Activated naive CD4-positive, alpha-beta T cell treated with anti-CD3 and anti-CD28 coated beads, Interleukin-2, amount 50 U/mL, for 24 hours (primary cell): ENCODE measurements at regions not wholly inside any gene's neighbourhood (a gene's known extent, or its start where the extent isn't known, plus 50 kb on each side); places are given as distances from the start of the nearest gene placed in this dataset.

ENCODE experiments used
- H3K27ac Mint-ChIP-seq: one replicate; pipeline ENCODE4 v1.8.0; 2021; ENCODE audit warnings: mild to moderate bottlenecking, mixed read lengths
- H3K27me3 Mint-ChIP-seq: one replicate; pipeline ENCODE4 v1.8.0; 2021; ENCODE audit warnings: mixed read lengths
- H3K36me3 Mint-ChIP-seq: one replicate; pipeline ENCODE4 v1.8.0; 2021; ENCODE audit warnings: mixed read lengths
- H3K4me1 Mint-ChIP-seq: one replicate; pipeline ENCODE4 v1.8.0; 2021; ENCODE audit warnings: mixed read lengths
- H3K4me3 Mint-ChIP-seq: one replicate; pipeline ENCODE4 v1.8.0; 2021; ENCODE audit warnings: mild to moderate bottlenecking, mixed read lengths
- H3K9me3 Mint-ChIP-seq: one replicate; pipeline ENCODE4 v1.8.0; 2021; ENCODE audit warnings: mixed read lengths

GRCh38 chr5:143585970-143586369 is 182.5 kb upstream of the NR3C1 start:
- H3K27ac Mint-ChIP-seq, result no peak overlapping the region
- peaks cover 17% of the 10 kb centered on the region for H3K4me1 Mint-ChIP-seq
- H3K4me3 Mint-ChIP-seq, result no peak overlapping the region
- peaks cover 4% of the 10 kb centered on the region for H3K27me3 Mint-ChIP-seq
- H3K36me3 Mint-ChIP-seq, result no peaks in the 10 kb centered on the region
- H3K9me3 Mint-ChIP-seq, result no peaks in the 10 kb centered on the region

GRCh38 chr5:143583409-143583808 is 179.9 kb upstream of the NR3C1 start:
- peaks cover 4% of the 10 kb centered on the region for H3K27me3 Mint-ChIP-seq
- H3K27ac Mint-ChIP-seq, result no peak overlapping the region
- no peak overlapping the region for H3K4me3 Mint-ChIP-seq
- H3K36me3 Mint-ChIP-seq, result no peaks in the 10 kb centered on the region
- H3K9me3 Mint-ChIP-seq, result no peaks in the 10 kb centered on the region
- peaks cover 17% of the 10 kb centered on the region for H3K4me1 Mint-ChIP-seq

- H3K9me3 Mint-ChIP-seq, result no peaks in the 10 kb centered on the region
- H3K4me1 Mint-ChIP-seq, result peaks cover 17% of the 10 kb centered on the region
- peaks cover 4% of the 10 kb centered on the region for H3K27me3 Mint-ChIP-seq
- H3K27ac Mint-ChIP-seq, result peak overlapping the region; percentile 1
- no peak overlapping the region for H3K4me3 Mint-ChIP-seq
- H3K36me3 Mint-ChIP-seq, result no peaks in the 10 kb centered on the region
Observed at GRCh38 chr5:143582869-143583268, 179.4 kb upstream of the NR3C1 start.

GRCh38 chr5:143582176-143582575 is 178.7 kb upstream of the NR3C1 start:
- H3K4me3 Mint-ChIP-seq, result no peak overlapping the region
- no peak overlapping the region for H3K27ac Mint-ChIP-seq
- H3K9me3 Mint-ChIP-seq, result no peaks in the 10 kb centered on the region
- H3K27me3 Mint-ChIP-seq, result peaks cover 4% of the 10 kb centered on the region
- no peaks in the 10 kb centered on the region for H3K36me3 Mint-ChIP-seq
- H3K4me1 Mint-ChIP-seq, result peaks cover 17% of the 10 kb centered on the region

- Mint-ChIP-seq H3K4me1 (peaks cover 17% of the 10 kb centered on the region), H3K4me3 (no peak overlapping the region), H3K27me3 (peaks cover 4% of the 10 kb centered on the region), H3K27ac (no peak overlapping the region), H3K9me3 (no peaks in the 10 kb centered on the region), H3K36me3 (no peaks in the 10 kb centered on the region)
Observed at GRCh38 chr5:143581649-143582048, 178.2 kb upstream of the NR3C1 start.

GRCh38 chr5:143581147-143581546 is 177.7 kb upstream of the NR3C1 start:
- Mint-ChIP-seq H3K4me1 (peaks cover 15% of the 10 kb centered on the region), H3K4me3 (no peak overlapping the region), H3K36me3 (no peaks in the 10 kb centered on the region), H3K9me3 (no peaks in the 10 kb centered on the region), H3K27ac (no peak overlapping the region), H3K27me3 (peaks cover 3% of the 10 kb centered on the region)

GRCh38 chr5:143576711-143577484 is 173.4 kb upstream of the NR3C1 start:
- Mint-ChIP-seq H3K27ac (no peak overlapping the region), H3K4me3 (no peak overlapping the region), H3K4me1 (no peaks in the 10 kb centered on the region), H3K27me3 (no peaks in the 10 kb centered on the region), H3K9me3 (no peaks in the 10 kb centered on the region), H3K36me3 (no peaks in the 10 kb centered on the region)

GRCh38 chr5:143575286-143575685 is 171.8 kb upstream of the NR3C1 start:
- Mint-ChIP-seq H3K4me3 (no peak overlapping the region), H3K27ac (no peak overlapping the region), H3K27me3 (no peaks in the 10 kb centered on the region), H3K36me3 (no peaks in the 10 kb centered on the region), H3K9me3 (no peaks in the 10 kb centered on the region), H3K4me1 (no peaks in the 10 kb centered on the region)

GRCh38 chr5:143574236-143574635 is 170.8 kb upstream of the NR3C1 start:
- H3K27ac Mint-ChIP-seq, result no peak overlapping the region
- H3K4me1 Mint-ChIP-seq, result no peaks in the 10 kb centered on the region
- no peak overlapping the region for H3K4me3 Mint-ChIP-seq
- no peaks in the 10 kb centered on the region for H3K9me3 Mint-ChIP-seq
- H3K27me3 Mint-ChIP-seq, result no peaks in the 10 kb centered on the region
- no peaks in the 10 kb centered on the region for H3K36me3 Mint-ChIP-seq

GRCh38 chr5:143573568-143574170 is 170.2 kb upstream of the NR3C1 start:
- Mint-ChIP-seq H3K27me3 (no peaks in the 10 kb centered on the region), H3K9me3 (no peaks in the 10 kb centered on the region), H3K36me3 (no peaks in the 10 kb centered on the region), H3K27ac (no peak overlapping the region), H3K4me1 (no peaks in the 10 kb centered on the region), H3K4me3 (no peak overlapping the region)

- Mint-ChIP-seq H3K27me3 (no peaks in the 10 kb centered on the region), H3K27ac (no peak overlapping the region), H3K4me3 (no peak overlapping the region), H3K4me1 (no peaks in the 10 kb centered on the region), H3K36me3 (no peaks in the 10 kb centered on the region), H3K9me3 (no peaks in the 10 kb centered on the region)
Observed at GRCh38 chr5:143572671-143573070, 169.2 kb upstream of the NR3C1 start.

GRCh38 chr5:143571642-143572624 is 168.4 kb upstream of the NR3C1 start:
- H3K36me3 Mint-ChIP-seq, result no peaks in the 10 kb centered on the region
- H3K27ac Mint-ChIP-seq, result no peak overlapping the region
- H3K4me3 Mint-ChIP-seq, result no peak overlapping the region
- no peaks in the 10 kb centered on the region for H3K9me3 Mint-ChIP-seq
- no peaks in the 10 kb centered on the region for H3K4me1 Mint-ChIP-seq
- H3K27me3 Mint-ChIP-seq, result no peaks in the 10 kb centered on the region

GRCh38 chr5:143570989-143571388 is 167.5 kb upstream of the NR3C1 start:
- no peaks in the 10 kb centered on the region for H3K36me3 Mint-ChIP-seq
- no peaks in the 10 kb centered on the region for H3K9me3 Mint-ChIP-seq
- H3K4me1 Mint-ChIP-seq, result no peaks in the 10 kb centered on the region
- no peaks in the 10 kb centered on the region for H3K27me3 Mint-ChIP-seq
- no peak overlapping the region for H3K4me3 Mint-ChIP-seq
- no peak overlapping the region for H3K27ac Mint-ChIP-seq

- H3K27me3 Mint-ChIP-seq, result no peaks in the 10 kb centered on the region
- no peaks in the 10 kb centered on the region for H3K36me3 Mint-ChIP-seq
- H3K4me1 Mint-ChIP-seq, result no peaks in the 10 kb centered on the region
- H3K4me3 Mint-ChIP-seq, result no peak overlapping the region
- H3K27ac Mint-ChIP-seq, result no peak overlapping the region
- H3K9me3 Mint-ChIP-seq, result no peaks in the 10 kb centered on the region
Observed at GRCh38 chr5:143569722-143570567, 166.5 kb upstream of the NR3C1 start.

GRCh38 chr5:143569213-143569701 is 165.8 kb upstream of the NR3C1 start:
- no peaks in the 10 kb centered on the region for H3K4me1 Mint-ChIP-seq
- no peak overlapping the region for H3K4me3 Mint-ChIP-seq
- H3K27ac Mint-ChIP-seq, result no peak overlapping the region
- no peaks in the 10 kb centered on the region for H3K36me3 Mint-ChIP-seq
- H3K27me3 Mint-ChIP-seq, result no peaks in the 10 kb centered on the region
- no peaks in the 10 kb centered on the region for H3K9me3 Mint-ChIP-seq
